K562 (cell line): ENCODE measurements at regions not wholly inside any gene's neighbourhood (a gene's known extent, or its start where the extent isn't known, plus 50 kb on each side); places are given as distances from the start of the nearest gene placed in this dataset.

ENCODE experiments used
- CTBP1 ChIP-seq: fragments of 450-650 bp; IDR thresholded peaks from 2 replicates; pipeline ENCODE4 v1.6.1; 2016; ENCODE audit warnings: borderline replicate concordance
- FOXM1 ChIP-seq, 2 experiments: fragments of 450-650 bp in 1 of 2; sonication (generic) in 1 of 2; formaldehyde crosslinking in 1 of 2; IDR thresholded peaks; 2 replicates each; pipeline versions ENCODE4 v1.6.1 to v1.9.0; 2017 to 2022; ENCODE audit warnings: low read depth in 2 of 2, mild to moderate bottlenecking in 2 of 2, missing genetic modification reagents in 1 of 2, moderate library complexity in 1 of 2
- MTA3 ChIP-seq: fragments of 450-650 bp; formaldehyde crosslinking; IDR thresholded peaks from 2 replicates; pipeline ENCODE4 v1.6.1; 2017; ENCODE audit warnings: mild to moderate bottlenecking, borderline replicate concordance
- RAD51 ChIP-seq: fragments of 450-650 bp; IDR thresholded peaks from 2 replicates; pipeline ENCODE4 v1.7.1; 2016; ENCODE audit warnings: low read depth, mild to moderate bottlenecking, borderline replicate concordance
- REST ChIP-seq, 2 experiments: fragments of 450-650 bp; formaldehyde crosslinking in 1 of 2; IDR thresholded peaks; 2 replicates each; pipeline versions ENCODE4 v1.4.0 to v1.6.1; 2014 to 2020; ENCODE audit warnings: mild to moderate bottlenecking in 2 of 2, borderline replicate concordance in 1 of 2, low read depth in 1 of 2
- ZNF184 ChIP-seq: sonication (generic); formaldehyde crosslinking; IDR thresholded peaks from 2 replicates; pipeline ENCODE4 v1.5.0; 2020; ENCODE audit warnings: missing genetic modification reagents

GRCh38 chr15:68877626-68878025 is 52.7 kb upstream of the SPESP1 start:
- no peak for TF ChIP-seq RAD51
- no peak for TF ChIP-seq CTBP1
- TF ChIP-seq REST (IDR thresholded peaks at IDR 0.05; ENCODE audit: borderline replicate concordance): no peak
- no peak for TF ChIP-seq REST (CRISPR knock-in tag; IDR thresholded peaks at IDR 0.05; ENCODE audit: low read depth)
- no peak for TF ChIP-seq ZNF184 (CRISPR knock-in tag)
- TF ChIP-seq FOXM1 (IDR thresholded peaks at IDR 0.05; ENCODE audit: low read depth): no peak
- TF ChIP-seq FOXM1 (CRISPR knock-in tag; IDR thresholded peaks at IDR 0.05; ENCODE audit: low read depth): no peak
- TF ChIP-seq MTA3: no peak
